ENCODE measurements at regions not wholly inside any gene's neighbourhood (a gene's known extent, or its start where the extent isn't known, plus 50 kb on each side); places are given as distances from the start of the nearest gene placed in this dataset.

DNA sequence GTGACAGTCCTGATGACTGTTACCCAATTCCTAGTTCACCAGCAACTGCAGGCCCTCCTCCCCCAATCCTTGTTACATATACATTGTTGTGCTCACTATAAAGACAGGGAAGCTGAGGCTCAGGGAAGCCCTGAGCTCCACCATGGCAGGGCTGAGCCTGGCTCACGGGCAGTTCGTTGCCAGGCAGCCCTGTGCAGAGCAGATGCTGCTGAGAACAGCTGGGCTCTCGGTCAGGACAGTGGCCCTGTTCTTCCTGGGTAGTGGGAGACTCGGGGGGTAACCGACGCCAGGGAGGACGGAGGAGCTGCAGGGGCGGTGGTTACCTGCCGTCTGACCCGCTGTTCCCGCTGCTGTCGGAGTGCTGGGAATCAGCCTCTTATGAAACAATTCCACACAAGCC, 80.9 kb upstream of the ZNF469 start:
- TF ChIP-seq CTCF (IDR thresholded peaks at IDR 0.05), result no peak
- no peak overlapping the region for H3K27ac ChIP-seq

GRCh38 chr16:88302666-88303065, 80.1 kb upstream of the ZNF469 start:
- no peak overlapping the region for H2AFZ ChIP-seq

More for the DNA sequence above, 80.9 kb upstream of the ZNF469 start:
- H3K9me3 ChIP-seq (ENCODE audit: control insufficient read depth, low read length), result no peaks in the 10 kb centered on the region
- no peak overlapping the region for H3K9ac ChIP-seq
- H3K4me1 ChIP-seq, result no peaks in the 10 kb centered on the region
- no peaks in the 10 kb centered on the region for H3K36me3 ChIP-seq (ENCODE audit: control insufficient read depth, insufficient read depth, low read length)
- no peaks in the 10 kb centered on the region for H3K79me2 ChIP-seq
- H3K4me2 ChIP-seq (ENCODE audit: low read length), result no peak overlapping the region
- H2AFZ ChIP-seq, result no peak overlapping the region
- no peak overlapping the region for H3K4me3 ChIP-seq (ENCODE audit: low read depth, low read length)
- H3K27me3 ChIP-seq (ENCODE audit: control insufficient read depth, insufficient read depth, low read length), result no peaks in the 10 kb centered on the region

DNA sequence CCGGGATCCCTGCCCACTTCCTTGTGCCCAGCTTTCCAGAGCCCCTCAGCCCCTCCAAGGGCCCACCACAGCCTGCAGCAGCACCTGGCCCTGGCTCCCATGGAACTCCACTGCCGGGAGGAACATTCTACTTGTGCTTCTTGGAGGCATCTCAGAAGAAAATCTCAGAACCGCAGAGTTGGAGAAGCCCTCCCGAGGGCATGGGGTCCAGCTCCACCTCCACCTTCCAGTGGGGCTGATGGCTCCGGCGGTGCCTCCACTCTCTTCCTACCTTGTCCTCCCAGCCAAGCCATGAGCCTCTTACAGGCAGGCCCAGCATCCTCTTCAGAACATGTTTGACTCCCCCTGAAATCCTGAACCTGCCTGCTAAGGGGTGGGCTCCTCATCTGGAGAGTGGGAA, 79.4 kb upstream of the ZNF469 start:
- Histone ChIP-seq H3K79me2 (no peaks in the 10 kb centered on the region), H3K9ac (no peak overlapping the region), H3K4me2 (ENCODE audit: low read length) (no peak overlapping the region), H3K27me3 (ENCODE audit: control insufficient read depth, insufficient read depth, low read length) (no peaks in the 10 kb centered on the region), H2AFZ (no peak overlapping the region), H3K36me3 (ENCODE audit: control insufficient read depth, insufficient read depth, low read length) (no peaks in the 10 kb centered on the region), H3K4me1 (no peaks in the 10 kb centered on the region), H3K4me3 (ENCODE audit: low read depth, low read length) (no peak overlapping the region), H3K9me3 (ENCODE audit: control insufficient read depth, low read length) (no peaks in the 10 kb centered on the region), H3K27ac (no peak overlapping the region)
- no peak for TF ChIP-seq CTCF (IDR thresholded peaks at IDR 0.05)

More at GRCh38 chr16:88302666-88303065, 80.1 kb upstream of the ZNF469 start:
- no peaks in the 10 kb centered on the region for H3K79me2 ChIP-seq
- no peak overlapping the region for H3K27ac ChIP-seq
- no peaks in the 10 kb centered on the region for H3K4me1 ChIP-seq
- TF ChIP-seq CTCF (IDR thresholded peaks at IDR 0.05), result no peak
- no peak overlapping the region for H3K9ac ChIP-seq
- H3K27me3 ChIP-seq (ENCODE audit: control insufficient read depth, insufficient read depth, low read length), result no peaks in the 10 kb centered on the region
- no peaks in the 10 kb centered on the region for H3K36me3 ChIP-seq (ENCODE audit: control insufficient read depth, insufficient read depth, low read length)
- H3K4me3 ChIP-seq (ENCODE audit: low read depth, low read length), result no peak overlapping the region
- H3K4me2 ChIP-seq (ENCODE audit: low read length), result no peak overlapping the region
- H3K9me3 ChIP-seq (ENCODE audit: control insufficient read depth, low read length), result no peaks in the 10 kb centered on the region

DNA sequence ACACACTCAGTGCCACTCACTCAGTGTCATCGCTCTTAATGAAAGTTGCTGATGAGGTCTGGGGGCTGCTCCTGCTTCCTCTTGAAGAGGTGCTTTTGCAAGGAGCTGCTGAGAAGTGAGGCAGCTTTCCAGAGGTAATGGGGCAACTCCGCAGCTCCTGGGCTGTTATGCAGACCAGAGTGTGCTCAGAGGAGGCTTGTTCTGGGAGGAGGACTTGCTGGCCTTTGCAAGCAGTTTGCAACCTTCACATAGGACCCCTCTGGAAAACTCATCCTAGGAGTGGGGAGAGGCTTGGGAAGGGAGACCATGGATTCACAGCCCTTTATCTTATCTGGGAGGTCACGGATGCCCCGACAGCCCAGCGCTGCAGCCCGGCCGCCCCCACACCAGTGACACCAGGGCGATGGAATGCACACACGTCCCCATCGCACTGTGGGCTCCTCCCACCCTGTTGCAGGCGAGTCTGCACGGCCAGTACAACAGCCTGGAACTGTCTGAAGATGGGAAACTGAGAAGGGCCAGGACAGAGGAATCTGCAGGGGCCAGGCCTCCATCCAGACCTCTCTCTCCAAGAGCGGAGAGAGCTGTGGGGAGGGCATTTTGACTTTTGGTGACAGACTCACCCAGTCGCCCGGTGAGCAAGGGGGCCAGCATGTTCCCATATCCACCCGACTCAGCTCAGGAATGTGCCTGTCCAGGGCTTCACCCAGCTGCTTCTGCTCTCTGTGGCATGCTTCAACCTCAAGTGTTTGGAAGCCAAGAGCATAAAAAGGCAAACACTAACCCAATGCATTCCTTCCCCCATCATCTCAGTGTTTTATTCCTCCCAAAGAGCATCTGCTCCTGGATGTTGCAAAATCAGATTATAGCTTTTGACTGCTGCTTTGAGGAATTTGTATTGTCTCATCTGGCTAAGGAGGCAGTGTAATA, 78.6 kb upstream of the ZNF469 start:
- H3K36me3 ChIP-seq (ENCODE audit: control insufficient read depth, insufficient read depth, low read length), result no peaks in the 10 kb centered on the region
- H2AFZ ChIP-seq, result no peak overlapping the region
- H3K79me2 ChIP-seq, result no peaks in the 10 kb centered on the region
- no peaks in the 10 kb centered on the region for H3K9me3 ChIP-seq (ENCODE audit: control insufficient read depth, low read length)
- no peaks in the 10 kb centered on the region for H3K4me1 ChIP-seq
- H3K4me3 ChIP-seq (ENCODE audit: low read depth, low read length), result no peak overlapping the region
- H3K27me3 ChIP-seq (ENCODE audit: control insufficient read depth, insufficient read depth, low read length), result no peaks in the 10 kb centered on the region
- TF ChIP-seq CTCF (IDR thresholded peaks at IDR 0.05), result no peak
- H3K27ac ChIP-seq, result no peak overlapping the region
- H3K9ac ChIP-seq, result no peak overlapping the region
- no peak overlapping the region for H3K4me2 ChIP-seq (ENCODE audit: low read length)

- Histone ChIP-seq H3K79me2 (no peaks in the 10 kb centered on the region), H3K4me3 (ENCODE audit: low read depth, low read length) (no peak overlapping the region), H3K27me3 (ENCODE audit: control insufficient read depth, insufficient read depth, low read length) (no peaks in the 10 kb centered on the region), H3K9ac (no peak overlapping the region), H2AFZ (no peak overlapping the region), H3K4me1 (no peaks in the 10 kb centered on the region), H3K9me3 (ENCODE audit: control insufficient read depth, low read length) (no peaks in the 10 kb centered on the region), H3K27ac (no peak overlapping the region), H3K4me2 (ENCODE audit: low read length) (no peak overlapping the region), H3K36me3 (ENCODE audit: control insufficient read depth, insufficient read depth, low read length) (no peaks in the 10 kb centered on the region)
- no peak for TF ChIP-seq CTCF (IDR thresholded peaks at IDR 0.05)
Observed at GRCh38 chr16:88305176-88305575, 77.6 kb upstream of the ZNF469 start.
